ENCODE measurements at regions not wholly inside any gene's neighbourhood (a gene's known extent, or its start where the extent isn't known, plus 50 kb on each side); places are given as distances from the start of the nearest gene placed in this dataset.

- no peak for DNase-seq (ENCODE audit: low spot score in 2 of 2)
- Histone ChIP-seq H3K4me3 (no peak overlapping the region), H3K9me3 (no peaks in the 10 kb centered on the region), H3K27me3 (no peaks in the 10 kb centered on the region), H3K27ac (no peak overlapping the region), H3K4me1 (no peaks in the 10 kb centered on the region), H3K36me3 (no peaks in the 10 kb centered on the region)
- TF ChIP-seq CTCF (IDR thresholded peaks at IDR 0.05) = no peak
- no peak for TF ChIP-seq POLR2A (IDR thresholded peaks at IDR 0.05)
- TF ChIP-seq EP300 (IDR thresholded peaks at IDR 0.05) = no peak
- WGBS, 2 donors = 56 to 65% methylated on average over 5 of the region's 5 CpGs
Measured at GRCh38 chr13:62551588-62551987, 1135.9 kb upstream of the PCDH20 start.

- H3K4me3 ChIP-seq = no peak overlapping the region
- DNase-seq (ENCODE audit: low spot score in 2 of 2) = no peak
- H3K4me1 ChIP-seq = no peaks in the 10 kb centered on the region
- no peaks in the 10 kb centered on the region for H3K36me3 ChIP-seq
- no peak overlapping the region for H3K27ac ChIP-seq
- no peaks in the 10 kb centered on the region for H3K9me3 ChIP-seq
- H3K27me3 ChIP-seq = no peaks in the 10 kb centered on the region
- TF ChIP-seq EP300 (IDR thresholded peaks at IDR 0.05) = no peak
- no peak for TF ChIP-seq POLR2A (IDR thresholded peaks at IDR 0.05)
- TF ChIP-seq CTCF (IDR thresholded peaks at IDR 0.05) = no peak
- WGBS, 2 donors = 84% methylated on average over 4 of the region's 4 CpGs
Measured at GRCh38 chr13:62544928-62545327, 1129.3 kb upstream of the PCDH20 start.

- WGBS, 2 donors = 57 to 61% methylated on average over 1 of the region's 1 CpG
- H3K4me1 ChIP-seq = no peaks in the 10 kb centered on the region
- no peak for TF ChIP-seq CTCF (IDR thresholded peaks at IDR 0.05)
Measured at GRCh38 chr13:62537593-62537992, 1121.9 kb upstream of the PCDH20 start.

GRCh38 chr13:62525652-62526051, 1110.0 kb upstream of the PCDH20 start:
- no peak for DNase-seq (ENCODE audit: low spot score in 2 of 2)
- no peaks in the 10 kb centered on the region for H3K27me3 ChIP-seq
- H3K9me3 ChIP-seq = no peaks in the 10 kb centered on the region
- no peaks in the 10 kb centered on the region for H3K4me1 ChIP-seq
- H3K4me3 ChIP-seq = no peak overlapping the region
- TF ChIP-seq EP300 (IDR thresholded peaks at IDR 0.05) (no peak), POLR2A (IDR thresholded peaks at IDR 0.05) (no peak), CTCF (IDR thresholded peaks at IDR 0.05) (no peak)
- 82 to 86% methylated on average over 2 of the region's 2 CpGs for WGBS, 2 donors
- no peak overlapping the region for H3K27ac ChIP-seq
- no peaks in the 10 kb centered on the region for H3K36me3 ChIP-seq

More at GRCh38 chr13:62537593-62537992, 1121.9 kb upstream of the PCDH20 start:
- H3K4me3 ChIP-seq = no peak overlapping the region
- H3K9me3 ChIP-seq = no peaks in the 10 kb centered on the region
- no peaks in the 10 kb centered on the region for H3K27me3 ChIP-seq
- no peak overlapping the region for H3K27ac ChIP-seq
- DNase-seq (ENCODE audit: low spot score in 2 of 2) = no peak
- H3K36me3 ChIP-seq = no peaks in the 10 kb centered on the region

- no peak for TF ChIP-seq CTCF (IDR thresholded peaks at IDR 0.05)
- no peak for TF ChIP-seq EP300 (IDR thresholded peaks at IDR 0.05)
- TF ChIP-seq POLR2A (IDR thresholded peaks at IDR 0.05) = no peak
- WGBS, 2 donors = 21 to 22% methylated on average over 1 of the region's 1 CpG
- no peaks in the 10 kb centered on the region for H3K27me3 ChIP-seq
Measured at GRCh38 chr13:62524498-62524897, 1108.8 kb upstream of the PCDH20 start.

More at GRCh38 chr13:62524498-62524897, 1108.8 kb upstream of the PCDH20 start:
- DNase-seq (ENCODE audit: low spot score in 2 of 2) = no peak
- H3K9me3 ChIP-seq = no peaks in the 10 kb centered on the region
- no peaks in the 10 kb centered on the region for H3K4me1 ChIP-seq
- H3K4me3 ChIP-seq = no peak overlapping the region
- no peaks in the 10 kb centered on the region for H3K36me3 ChIP-seq
- no peak overlapping the region for H3K27ac ChIP-seq
